ENCODE measurements at regions not wholly inside any gene's neighbourhood (a gene's known extent, or its start where the extent isn't known, plus 50 kb on each side); places are given as distances from the start of the nearest gene placed in this dataset.
"Not testable (repeated sequence)": the region's sequence is repeated elsewhere in the genome, so short reads cannot be mapped to it uniquely, and the experiment has no call there.

- TF ChIP-seq CTCF, POLR2A, EP300 (IDR thresholded peaks at IDR 0.05): not testable (repeated sequence)
Measured at GRCh38 chr14:80274310-80274709, 63.0 kb upstream of the DIO2 start.
